ENCODE measurements at regions not wholly inside any gene's neighbourhood (a gene's known extent, or its start where the extent isn't known, plus 50 kb on each side); places are given as distances from the start of the nearest gene placed in this dataset.

GRCh38 chr2:9135822-9136558, 70.6 kb upstream of the ASAP2 start:
- DNase-seq, result no peak

- DNase-seq, result no peak
Observed at GRCh38 chr2:9127316-9127715, 79.3 kb upstream of the ASAP2 start.

GRCh38 chr2:9126540-9126939, 80.1 kb upstream of the ASAP2 start:
- no peak for DNase-seq

GRCh38 chr2:9124231-9124741, 82.3 kb upstream of the ASAP2 start:
- DNase-seq, result no peak

GRCh38 chr2:9123069-9123468, 83.5 kb upstream of the ASAP2 start:
- no peak for DNase-seq

GRCh38 chr2:9122367-9122766, 84.2 kb upstream of the ASAP2 start:
- DNase-seq, result no peak

- DNase-seq, result no peak
Observed at GRCh38 chr2:9118383-9118960, 88.1 kb upstream of the ASAP2 start.

- DNase-seq, result no peak
Observed at GRCh38 chr2:9115229-9115628, 91.4 kb upstream of the ASAP2 start.

- no peak for DNase-seq
Observed at GRCh38 chr2:9114458-9114857, 92.2 kb upstream of the ASAP2 start.

- DNase-seq, result no peak
Observed at GRCh38 chr2:9113916-9114315, 92.7 kb upstream of the ASAP2 start.

GRCh38 chr2:9113262-9113661, 93.3 kb upstream of the ASAP2 start:
- no peak for DNase-seq

- no peak for DNase-seq
Observed at GRCh38 chr2:9112079-9112721, 94.4 kb upstream of the ASAP2 start.

GRCh38 chr2:9110893-9111569, 95.6 kb upstream of the ASAP2 start:
- no peak for DNase-seq

- no peak for DNase-seq
Observed at GRCh38 chr2:9110346-9110884, 96.2 kb upstream of the ASAP2 start.

GRCh38 chr2:9109871-9110270, 96.7 kb upstream of the ASAP2 start:
- DNase-seq, result no peak

- DNase-seq, result no peak
Observed at GRCh38 chr2:9108210-9108967, 98.2 kb upstream of the ASAP2 start.

GRCh38 chr2:9107168-9108025, 99.2 kb upstream of the ASAP2 start:
- DNase-seq, result no peak

- no peak for DNase-seq
Observed at GRCh38 chr2:9106338-9107167, 100.1 kb upstream of the ASAP2 start.

- no peak for DNase-seq
Observed at GRCh38 chr2:9105601-9106337, 100.8 kb upstream of the ASAP2 start.
